ENCODE measurements at regions not wholly inside any gene's neighbourhood (a gene's known extent, or its start where the extent isn't known, plus 50 kb on each side); places are given as distances from the start of the nearest gene placed in this dataset.

GRCh38 chr16:6122401-6122800 is 1024.8 kb upstream of the EEF2KMT start:
- peaks cover 3% of the 10 kb centered on the region for H3K4me1 ChIP-seq (ENCODE audit: insufficient read depth, poor library complexity, severe bottlenecking)
- no peak for DNase-seq (ENCODE audit: low spot score)
- TF ChIP-seq CTCF (IDR thresholded peaks at IDR 0.05; ENCODE audit: poor library complexity, severe bottlenecking), result no peak
- H3K27me3 ChIP-seq (ENCODE audit: insufficient read depth, poor library complexity, severe bottlenecking), result no peaks in the 10 kb centered on the region
- no peaks in the 10 kb centered on the region for H3K9me3 ChIP-seq (ENCODE audit: severe bottlenecking)
- H3K36me3 ChIP-seq (ENCODE audit: low read depth), result no peaks in the 10 kb centered on the region
- no peak for ATAC-seq (ENCODE audit: low read depth)
- H3K27ac ChIP-seq (ENCODE audit: poor library complexity, severe bottlenecking), result no peak overlapping the region
- H3K4me3 ChIP-seq (ENCODE audit: severe bottlenecking), result no peak overlapping the region

- H3K27me3 ChIP-seq (ENCODE audit: insufficient read depth, poor library complexity, severe bottlenecking), result no peaks in the 10 kb centered on the region
- no peaks in the 10 kb centered on the region for H3K36me3 ChIP-seq (ENCODE audit: low read depth)
- no peak for DNase-seq (ENCODE audit: low spot score)
- TF ChIP-seq CTCF (IDR thresholded peaks at IDR 0.05; ENCODE audit: poor library complexity, severe bottlenecking), result no peak
- H3K9me3 ChIP-seq (ENCODE audit: severe bottlenecking), result peaks cover 3% of the 10 kb centered on the region
- no peak overlapping the region for H3K27ac ChIP-seq (ENCODE audit: poor library complexity, severe bottlenecking)
- no peak for ATAC-seq (ENCODE audit: low read depth)
- H3K4me3 ChIP-seq (ENCODE audit: severe bottlenecking), result no peak overlapping the region
- H3K4me1 ChIP-seq (ENCODE audit: insufficient read depth, poor library complexity, severe bottlenecking), result no peaks in the 10 kb centered on the region
These were observed 1017.1 kb upstream of the EEF2KMT start for GRCh38 chr16:6114691-6115090.

GRCh38 chr16:6113749-6114148 is 1016.2 kb upstream of the EEF2KMT start:
- no peak for TF ChIP-seq CTCF (IDR thresholded peaks at IDR 0.05; ENCODE audit: poor library complexity, severe bottlenecking)
- DNase-seq (ENCODE audit: low spot score) (no peak), ATAC-seq (ENCODE audit: low read depth) (no peak)
- no peaks in the 10 kb centered on the region for H3K27me3 ChIP-seq (ENCODE audit: insufficient read depth, poor library complexity, severe bottlenecking)
- no peak overlapping the region for H3K27ac ChIP-seq (ENCODE audit: poor library complexity, severe bottlenecking)
- H3K36me3 ChIP-seq (ENCODE audit: low read depth), result no peaks in the 10 kb centered on the region
- H3K9me3 ChIP-seq (ENCODE audit: severe bottlenecking), result peaks cover 3% of the 10 kb centered on the region
- no peaks in the 10 kb centered on the region for H3K4me1 ChIP-seq (ENCODE audit: insufficient read depth, poor library complexity, severe bottlenecking)
- H3K4me3 ChIP-seq (ENCODE audit: severe bottlenecking), result no peak overlapping the region

- TF ChIP-seq CTCF (IDR thresholded peaks at IDR 0.05; ENCODE audit: poor library complexity, severe bottlenecking), result no peak
- no peak overlapping the region for H3K4me3 ChIP-seq (ENCODE audit: severe bottlenecking)
- no peaks in the 10 kb centered on the region for H3K4me1 ChIP-seq (ENCODE audit: insufficient read depth, poor library complexity, severe bottlenecking)
These were observed 1015.1 kb upstream of the EEF2KMT start for GRCh38 chr16:6112700-6113099.

GRCh38 chr16:6111390-6111789 is 1013.8 kb upstream of the EEF2KMT start:
- H3K4me3 ChIP-seq (ENCODE audit: severe bottlenecking), result no peak overlapping the region
- ATAC-seq (ENCODE audit: low read depth), result no peak
- DNase-seq (ENCODE audit: low spot score), result no peak
- no peaks in the 10 kb centered on the region for H3K27me3 ChIP-seq (ENCODE audit: insufficient read depth, poor library complexity, severe bottlenecking)
- no peak for TF ChIP-seq CTCF (IDR thresholded peaks at IDR 0.05; ENCODE audit: poor library complexity, severe bottlenecking)
- H3K27ac ChIP-seq (ENCODE audit: poor library complexity, severe bottlenecking), result no peak overlapping the region
- H3K36me3 ChIP-seq (ENCODE audit: low read depth), result no peaks in the 10 kb centered on the region
- H3K4me1 ChIP-seq (ENCODE audit: insufficient read depth, poor library complexity, severe bottlenecking), result no peaks in the 10 kb centered on the region
- peaks cover 3% of the 10 kb centered on the region for H3K9me3 ChIP-seq (ENCODE audit: severe bottlenecking)

More at GRCh38 chr16:6112700-6113099, 1015.1 kb upstream of the EEF2KMT start:
- Histone ChIP-seq H3K36me3 (ENCODE audit: low read depth) (no peaks in the 10 kb centered on the region), H3K27me3 (ENCODE audit: insufficient read depth, poor library complexity, severe bottlenecking) (no peaks in the 10 kb centered on the region), H3K27ac (ENCODE audit: poor library complexity, severe bottlenecking) (no peak overlapping the region), H3K9me3 (ENCODE audit: severe bottlenecking) (peaks cover 3% of the 10 kb centered on the region)
- ATAC-seq (ENCODE audit: low read depth), result no peak
- DNase-seq (ENCODE audit: low spot score), result no peak
